ENCODE measurements at regions not wholly inside any gene's neighbourhood (a gene's known extent, or its start where the extent isn't known, plus 50 kb on each side); places are given as distances from the start of the nearest gene placed in this dataset.
"Not testable (repeated sequence)": the region's sequence is repeated elsewhere in the genome, so short reads cannot be mapped to it uniquely, and the experiment has no call there.

DNA sequence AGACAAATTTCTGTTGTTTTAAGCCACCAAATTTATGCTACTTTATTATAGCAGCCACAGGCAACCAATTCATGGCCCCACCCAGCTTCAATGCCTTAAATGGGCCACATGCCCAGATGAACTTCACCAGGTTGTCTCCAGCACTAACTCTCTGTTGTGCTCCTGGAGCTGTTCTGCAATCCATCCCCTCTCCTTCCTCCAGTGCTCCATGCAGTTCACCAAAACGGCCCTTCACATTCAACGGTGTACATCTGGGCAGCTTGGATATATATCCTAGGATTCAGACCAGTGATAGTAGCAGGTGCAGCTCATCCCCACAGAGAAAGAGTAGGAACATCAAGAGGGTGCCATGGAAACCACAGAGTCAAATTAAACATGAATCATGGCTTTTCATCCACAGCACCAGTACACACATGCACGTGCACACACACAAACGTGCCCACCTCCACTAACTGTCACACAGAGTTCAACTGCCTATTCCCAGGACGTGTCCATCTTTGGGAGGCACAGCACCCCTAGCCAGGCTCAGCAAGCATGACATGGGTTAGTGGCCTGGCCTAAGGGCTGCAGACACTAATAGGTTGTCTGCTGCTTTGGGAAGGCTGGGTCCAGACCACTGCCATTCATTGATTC, 134.5 kb downstream of the MED10 start:
- H3K27me3 ChIP-seq = no peaks in the 10 kb centered on the region
- 81 to 84% methylated on average over 5 of the region's 5 CpGs for WGBS, 2 donors
- no peak overlapping the region for H3K27ac ChIP-seq
- no peaks in the 10 kb centered on the region for H3K36me3 ChIP-seq
- no peaks in the 10 kb centered on the region for H3K4me1 ChIP-seq
- DNase-seq (ENCODE audit: low spot score in 2 of 2) = no peak
- peaks cover 0 to 10% (median 3%) of the 10 kb centered on the region in 4 donors for H3K9me3 ChIP-seq
- H3K4me3 ChIP-seq = no peak overlapping the region
- TF ChIP-seq POLR2A (IDR thresholded peaks at IDR 0.05) (no peak), EP300 (IDR thresholded peaks at IDR 0.05) (no peak)

DNA sequence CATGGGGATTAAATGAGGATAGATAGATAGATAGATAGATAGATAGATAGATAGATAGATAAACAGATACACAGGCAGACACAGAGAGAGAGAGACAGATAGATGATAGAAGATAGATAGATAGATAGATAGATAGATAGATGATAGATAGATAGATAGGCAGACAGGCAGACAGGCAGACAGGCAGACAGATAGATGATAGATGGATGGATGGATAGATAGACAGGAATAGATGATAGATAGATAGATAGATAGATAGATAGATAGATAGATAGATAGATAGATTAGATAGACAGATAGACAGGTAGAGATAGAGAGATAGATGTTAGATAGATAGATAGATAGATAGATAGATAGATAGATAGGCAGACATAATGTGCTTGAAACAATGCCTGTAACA, 137.3 kb downstream of the MED10 start:
- peaks cover 0 to 10% (median 3%) of the 10 kb centered on the region in 4 donors for H3K9me3 ChIP-seq
- H3K4me3 ChIP-seq; DNase-seq (ENCODE audit: low spot score in 2 of 2); H3K27me3 ChIP-seq; H3K4me1 ChIP-seq; H3K36me3 ChIP-seq; H3K27ac ChIP-seq: not testable (repeated sequence)

DNA sequence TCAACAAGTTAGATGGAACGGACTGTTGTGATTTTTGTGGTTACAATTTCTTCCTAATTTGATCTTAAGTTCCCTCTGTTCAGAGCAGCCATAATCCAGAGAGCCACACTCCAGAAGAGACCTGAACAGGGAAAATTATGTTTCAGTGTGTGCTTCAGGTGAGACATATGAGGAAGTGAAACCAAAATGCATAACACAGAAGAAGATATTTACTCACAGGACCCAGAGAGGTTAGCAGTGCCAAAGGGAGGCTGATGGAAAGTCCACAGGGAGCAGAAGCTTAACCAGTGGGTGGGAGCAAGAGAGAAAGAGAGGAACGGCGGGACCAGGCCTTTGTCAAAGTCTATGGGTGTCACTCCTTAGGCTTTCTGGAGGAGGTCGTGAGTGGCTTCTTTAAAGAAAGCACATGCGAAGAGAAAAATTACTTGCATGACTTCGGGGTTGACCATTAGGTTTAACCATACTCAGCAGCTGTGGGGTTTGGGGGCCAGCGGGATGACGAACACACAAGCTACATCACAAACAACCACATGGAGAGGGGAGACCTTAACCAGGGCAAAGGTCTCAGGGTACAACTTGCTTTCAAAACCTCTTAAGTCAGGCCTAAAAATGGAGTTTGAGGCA, 141.4 kb downstream of the MED10 start:
- WGBS, 2 donors = 90 to 91% methylated on average over 8 of the region's 8 CpGs
- Histone ChIP-seq H3K27me3 (no peaks in the 10 kb centered on the region), H3K27ac (no peak overlapping the region), H3K4me3 (no peak overlapping the region), H3K4me1 (no peaks in the 10 kb centered on the region), H3K9me3 (peaks cover 0 to 10% (median 3%) of the 10 kb centered on the region in 4 donors), H3K36me3 (no peaks in the 10 kb centered on the region)
- TF ChIP-seq EP300 (IDR thresholded peaks at IDR 0.05) (no peak), POLR2A (IDR thresholded peaks at IDR 0.05) (no peak)
- TF ChIP-seq, protein P1, sequence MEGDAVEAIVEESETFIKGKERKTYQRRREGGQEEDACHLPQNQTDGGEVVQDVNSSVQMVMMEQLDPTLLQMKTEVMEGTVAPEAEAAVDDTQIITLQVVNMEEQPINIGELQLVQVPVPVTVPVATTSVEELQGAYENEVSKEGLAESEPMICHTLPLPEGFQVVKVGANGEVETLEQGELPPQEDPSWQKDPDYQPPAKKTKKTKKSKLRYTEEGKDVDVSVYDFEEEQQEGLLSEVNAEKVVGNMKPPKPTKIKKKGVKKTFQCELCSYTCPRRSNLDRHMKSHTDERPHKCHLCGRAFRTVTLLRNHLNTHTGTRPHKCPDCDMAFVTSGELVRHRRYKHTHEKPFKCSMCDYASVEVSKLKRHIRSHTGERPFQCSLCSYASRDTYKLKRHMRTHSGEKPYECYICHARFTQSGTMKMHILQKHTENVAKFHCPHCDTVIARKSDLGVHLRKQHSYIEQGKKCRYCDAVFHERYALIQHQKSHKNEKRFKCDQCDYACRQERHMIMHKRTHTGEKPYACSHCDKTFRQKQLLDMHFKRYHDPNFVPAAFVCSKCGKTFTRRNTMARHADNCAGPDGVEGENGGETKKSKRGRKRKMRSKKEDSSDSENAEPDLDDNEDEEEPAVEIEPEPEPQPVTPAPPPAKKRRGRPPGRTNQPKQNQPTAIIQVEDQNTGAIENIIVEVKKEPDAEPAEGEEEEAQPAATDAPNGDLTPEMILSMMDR (IDR thresholded peaks at IDR 0.05) = no peak
- DNase-seq (ENCODE audit: low spot score in 2 of 2) = no peak

DNA sequence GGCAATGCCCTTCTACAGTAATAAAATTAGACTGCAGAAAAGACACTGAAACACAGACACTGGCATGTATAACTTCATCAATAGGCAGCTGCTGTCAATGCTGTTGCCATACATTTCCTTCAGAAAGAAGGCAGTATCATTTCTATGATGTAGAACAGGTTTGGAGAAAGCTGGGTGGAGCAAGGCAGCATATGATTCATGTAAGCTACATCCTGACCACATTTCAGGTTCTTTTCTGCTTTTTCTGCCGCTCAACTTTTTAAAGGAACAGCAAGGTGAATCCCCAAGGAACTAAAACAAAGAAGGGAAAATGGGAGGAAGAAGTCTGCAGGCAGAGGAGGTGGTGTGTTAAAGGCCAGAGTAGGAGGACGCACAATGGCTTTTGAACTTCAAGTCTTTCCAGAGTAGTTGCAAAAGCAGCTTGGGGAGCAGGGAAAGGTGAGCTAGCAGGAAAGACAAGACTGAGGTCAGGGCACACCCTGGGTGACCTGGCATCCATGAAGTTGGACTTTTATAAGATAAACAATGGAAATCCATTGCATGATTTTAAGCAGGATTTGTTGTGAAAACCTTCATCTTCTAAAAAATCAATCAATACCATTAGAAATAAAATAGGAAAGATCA, 142.1 kb downstream of the MED10 start:
- DNase-seq (ENCODE audit: low spot score in 2 of 2) = no peak
- 72 to 79% methylated on average over 2 of the region's 2 CpGs for WGBS, 2 donors
- no peaks in the 10 kb centered on the region for H3K27me3 ChIP-seq
- H3K4me3 ChIP-seq = no peak overlapping the region
- peaks cover 0 to 10% (median 3%) of the 10 kb centered on the region in 4 donors for H3K9me3 ChIP-seq
- H3K36me3 ChIP-seq = no peaks in the 10 kb centered on the region
- no peaks in the 10 kb centered on the region for H3K4me1 ChIP-seq
- TF ChIP-seq EP300 (IDR thresholded peaks at IDR 0.05) (no peak), POLR2A (IDR thresholded peaks at IDR 0.05) (no peak)
- H3K27ac ChIP-seq = no peak overlapping the region

DNA sequence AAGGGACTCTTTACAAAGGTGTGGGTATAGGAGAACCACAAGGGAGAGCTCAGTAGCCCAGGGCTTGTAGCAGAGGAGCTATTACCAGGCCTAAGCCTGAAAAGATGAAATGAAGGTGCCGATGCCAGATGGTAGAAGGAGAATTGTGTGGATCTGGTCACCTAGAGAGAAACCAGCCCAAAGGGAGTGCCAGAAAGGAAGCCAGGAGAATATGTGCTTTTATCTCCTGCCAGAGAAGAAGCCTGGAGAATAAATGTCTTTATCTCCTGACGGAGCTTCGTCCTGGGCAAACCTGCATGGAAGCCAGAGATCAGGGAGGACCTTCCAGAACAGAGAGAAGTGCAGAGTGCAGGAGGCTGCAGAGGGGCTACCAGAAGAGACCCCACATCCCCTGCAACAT, 142.6 kb downstream of the MED10 start:
- no peak for DNase-seq (ENCODE audit: low spot score in 2 of 2)
- H3K36me3 ChIP-seq = no peaks in the 10 kb centered on the region
- H3K4me1 ChIP-seq = no peaks in the 10 kb centered on the region
- TF ChIP-seq, protein P1 (IDR thresholded peaks at IDR 0.05) = no peak
- no peak for TF ChIP-seq EP300 (IDR thresholded peaks at IDR 0.05)
- H3K27ac ChIP-seq = no peak overlapping the region
- no peaks in the 10 kb centered on the region for H3K27me3 ChIP-seq
- H3K4me3 ChIP-seq = no peak overlapping the region
- H3K9me3 ChIP-seq = peaks cover 0 to 10% (median 3%) of the 10 kb centered on the region in 4 donors
- 91 to 92% methylated on average over 3 of the region's 3 CpGs for WGBS, 2 donors

DNA sequence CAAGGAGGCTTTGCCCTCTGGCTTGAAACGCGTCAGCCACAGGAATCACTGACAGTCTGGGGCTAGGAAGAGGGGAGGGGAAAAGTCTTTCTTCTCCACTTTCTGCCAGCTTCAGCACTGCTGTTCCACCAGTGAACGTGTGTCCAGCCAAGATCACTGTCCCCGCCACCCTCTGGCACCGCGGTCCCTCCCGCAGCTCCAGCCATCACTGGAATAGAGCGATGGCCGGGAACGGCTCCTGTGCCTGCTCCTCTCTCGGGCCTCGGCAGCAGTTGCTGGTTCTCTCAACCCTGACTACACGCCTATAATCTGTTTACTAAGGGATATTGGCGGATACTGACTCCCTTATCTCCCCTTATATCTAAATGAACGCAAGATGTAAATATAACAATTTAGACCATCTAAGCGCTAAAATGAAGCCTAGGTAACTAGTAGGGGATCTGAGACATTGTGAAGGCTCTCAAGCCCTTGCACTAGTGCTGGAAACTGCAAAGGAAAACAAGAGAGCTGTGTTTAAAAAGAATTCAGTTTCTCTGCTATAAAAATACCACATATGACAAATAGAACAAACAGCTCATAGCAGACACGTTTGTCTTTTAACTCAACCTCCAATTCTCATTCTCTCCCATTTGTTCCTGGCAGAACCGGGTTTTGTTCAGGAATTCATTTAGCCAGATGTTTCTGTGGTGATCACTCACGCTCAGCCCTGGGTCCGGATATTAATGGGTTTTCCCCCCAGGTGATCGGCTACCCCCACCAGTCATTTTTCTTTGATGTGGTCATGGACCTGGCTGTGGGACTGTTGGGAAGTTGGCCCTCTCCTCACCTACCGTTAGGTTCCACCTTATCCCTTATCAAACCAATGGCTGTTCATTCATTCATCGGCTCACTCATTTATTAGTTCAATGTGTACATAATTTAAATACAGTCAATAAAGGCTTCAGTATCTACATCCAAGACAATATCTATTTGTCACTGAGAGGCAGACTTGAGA, 149.8 kb downstream of the MED10 start:
- H3K4me1 ChIP-seq = no peaks in the 10 kb centered on the region
- DNase-seq (ENCODE audit: low spot score in 2 of 2) = no peak
- WGBS, 2 donors = 75 to 76% methylated on average over 23 of the region's 23 CpGs
- no peak overlapping the region for H3K27ac ChIP-seq
- TF ChIP-seq EP300 (IDR thresholded peaks at IDR 0.05) (no peak), POLR2A (IDR thresholded peaks at IDR 0.05) (no peak)
- TF ChIP-seq, protein P1 (IDR thresholded peaks at IDR 0.05) = no peak
- H3K27me3 ChIP-seq = no peaks in the 10 kb centered on the region
- H3K36me3 ChIP-seq = no peaks in the 10 kb centered on the region
- H3K4me3 ChIP-seq = no peak overlapping the region
- no peaks in the 10 kb centered on the region for H3K9me3 ChIP-seq
